H1 (cell line): ENCODE measurements at regions not wholly inside any gene's neighbourhood (a gene's known extent, or its start where the extent isn't known, plus 50 kb on each side); places are given as distances from the start of the nearest gene placed in this dataset.

Source experiments
- ASH2L ChIP-seq: fragments of 200-600, 300-600 bp; sonication (generic); IDR thresholded peaks from one replicate; pipeline ENCODE4 v1.7.1; 2017; ENCODE audit warnings: low read length
- ATF3 ChIP-seq: IDR thresholded peaks from 2 replicates; pipeline ENCODE4 v1.6.1; 2011; ENCODE audit warnings: low read depth, mild to moderate bottlenecking, low read length; ENCODE audit not compliant: insufficient read depth
- POLR2A ChIP-seq, 2 experiments: IDR thresholded peaks; 1 replicate in 1 of 2; 2 replicates in 1 of 2; pipeline ENCODE4 v1.6.1; 2011; ENCODE audit warnings: low read depth in 2 of 2, low read length in 2 of 2, mild to moderate bottlenecking in 2 of 2; ENCODE audit errors: control extremely low read depth in 1 of 2
- TAF1 ChIP-seq: IDR thresholded peaks from 2 replicates; pipeline ENCODE4 v1.6.1; 2011; ENCODE audit warnings: mild to moderate bottlenecking, low read depth, low read length
- TAF7 ChIP-seq: optimal IDR thresholded peaks from 2 replicates; pipeline ENCODE3; 2011; ENCODE audit warnings: low read depth, mild to moderate bottlenecking, inconsistent platforms, low read length, moderate library complexity, borderline replicate concordance

GRCh38 chr6:167695831-167696230 is 130.9 kb upstream of the AFDN start (continued):
- TF ChIP-seq ATF3 (no peak), TAF7 (no peak), ASH2L (no peak), TAF1 (no peak), POLR2A (IDR thresholded peaks at IDR 0.05; ENCODE audit: control extremely low read depth in 1 of 2, low read depth in 2 of 2, low read length in 2 of 2) (no peak)
